ENCODE measurements at regions not wholly inside any gene's neighbourhood (a gene's known extent, or its start where the extent isn't known, plus 50 kb on each side); places are given as distances from the start of the nearest gene placed in this dataset.

GRCh38 chr2:144281476-144281875, 238.4 kb downstream of the ZEB2 start:
- DNase-seq (ENCODE audit: low read depth, low spot score), result no peak

- no peak for DNase-seq (ENCODE audit: low read depth, low spot score)
Observed at GRCh38 chr2:144280009-144280408, 239.9 kb downstream of the ZEB2 start.

GRCh38 chr2:144279165-144279564, 240.8 kb downstream of the ZEB2 start:
- no peak for DNase-seq (ENCODE audit: low read depth, low spot score)

- DNase-seq (ENCODE audit: low read depth, low spot score), result no peak
Observed at GRCh38 chr2:144277622-144278354, 242.1 kb downstream of the ZEB2 start.

- no peak for DNase-seq (ENCODE audit: low read depth, low spot score)
Observed at GRCh38 chr2:144275340-144275739, 244.6 kb downstream of the ZEB2 start.

- no peak for DNase-seq (ENCODE audit: low read depth, low spot score)
Observed at GRCh38 chr2:144274131-144274530, 245.8 kb downstream of the ZEB2 start.

- no peak for DNase-seq (ENCODE audit: low read depth, low spot score)
Observed at GRCh38 chr2:144270951-144271350, 249.0 kb downstream of the ZEB2 start.

GRCh38 chr2:144268036-144268678, 251.8 kb downstream of the ZEB2 start:
- DNase-seq (ENCODE audit: low read depth, low spot score), result no peak

- DNase-seq (ENCODE audit: low read depth, low spot score), result no peak
Observed at GRCh38 chr2:144267239-144267638, 252.7 kb downstream of the ZEB2 start.

GRCh38 chr2:144265654-144266053, 254.3 kb downstream of the ZEB2 start:
- no peak for DNase-seq (ENCODE audit: low read depth, low spot score)

GRCh38 chr2:144261966-144262365, 258.0 kb downstream of the ZEB2 start:
- no peak for DNase-seq (ENCODE audit: low read depth, low spot score)

GRCh38 chr2:144261336-144261735, 258.6 kb downstream of the ZEB2 start:
- no peak for DNase-seq (ENCODE audit: low read depth, low spot score)

GRCh38 chr2:144259332-144259731, 260.6 kb downstream of the ZEB2 start:
- no peak for DNase-seq (ENCODE audit: low read depth, low spot score)

GRCh38 chr2:144258154-144258553, 261.8 kb downstream of the ZEB2 start:
- no peak for DNase-seq (ENCODE audit: low read depth, low spot score)

- no peak for DNase-seq (ENCODE audit: low read depth, low spot score)
Observed at GRCh38 chr2:144256996-144257707, 262.8 kb downstream of the ZEB2 start.

GRCh38 chr2:144254342-144255235, 265.3 kb downstream of the ZEB2 start:
- no peak for DNase-seq (ENCODE audit: low read depth, low spot score)

GRCh38 chr2:144253743-144254142, 266.2 kb downstream of the ZEB2 start:
- DNase-seq (ENCODE audit: low read depth, low spot score), result no peak

GRCh38 chr2:144252694-144253093, 267.2 kb downstream of the ZEB2 start:
- no peak for DNase-seq (ENCODE audit: low read depth, low spot score)

GRCh38 chr2:144249035-144249637, 270.8 kb downstream of the ZEB2 start:
- no peak for DNase-seq (ENCODE audit: low read depth, low spot score)

GRCh38 chr2:144248350-144249034, 271.4 kb downstream of the ZEB2 start:
- DNase-seq (ENCODE audit: low read depth, low spot score), result no peak

- DNase-seq (ENCODE audit: low read depth, low spot score), result no peak
Observed at GRCh38 chr2:144244938-144245337, 275.0 kb downstream of the ZEB2 start.
